NCI-H2171 treated with DMSO at 0.1 percent for 48 hours (cell line): ENCODE measurements at regions not wholly inside any gene's neighbourhood (a gene's known extent, or its start where the extent isn't known, plus 50 kb on each side); places are given as distances from the start of the nearest gene placed in this dataset.

Experiments
- DNase-seq: peaks from one replicate; lab custom pipeline; 2025; lab: John Stamatoyannopoulos, UW

DNA sequence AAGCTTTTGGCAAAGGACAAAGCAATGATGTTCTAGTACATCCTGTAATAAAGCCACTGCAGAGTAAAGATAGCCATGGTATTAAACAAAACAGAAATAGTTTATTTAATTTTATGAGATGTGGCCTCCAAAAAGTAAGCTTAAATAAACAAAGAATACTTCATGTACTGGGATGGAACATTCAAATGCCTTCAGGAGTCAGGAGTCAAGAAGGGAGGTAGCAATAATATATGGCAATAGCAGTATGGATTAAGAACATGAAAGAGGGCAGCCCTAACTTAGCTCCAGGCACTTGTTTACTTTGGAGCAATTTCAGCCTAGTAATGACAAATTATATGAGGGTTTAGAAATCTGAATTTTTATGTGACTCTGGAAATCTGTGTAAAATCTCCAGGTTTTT, 343.9 kb upstream of the THRB start:
- DNase-seq = no peak

DNA sequence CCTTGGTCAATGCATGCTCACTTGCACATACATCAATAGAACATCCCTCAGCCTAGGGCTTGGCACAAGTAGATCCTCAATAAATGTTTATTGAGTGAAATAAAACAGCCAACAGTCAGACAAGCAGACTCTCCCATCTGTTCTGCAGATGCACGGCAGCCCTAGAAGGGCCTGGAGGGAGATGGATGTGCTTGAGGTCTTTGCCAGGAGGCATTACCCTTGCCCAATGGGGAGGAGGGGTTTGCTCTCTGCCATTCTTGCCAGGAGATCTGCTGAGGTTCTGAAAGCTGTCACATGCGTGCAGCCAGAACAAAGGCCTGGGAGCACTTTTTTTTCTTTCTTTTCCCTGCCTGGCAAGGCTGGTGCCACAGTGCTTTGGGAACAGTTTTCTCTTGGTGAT, 349.3 kb upstream of the THRB start:
- DNase-seq = peak; percentile 79

DNA sequence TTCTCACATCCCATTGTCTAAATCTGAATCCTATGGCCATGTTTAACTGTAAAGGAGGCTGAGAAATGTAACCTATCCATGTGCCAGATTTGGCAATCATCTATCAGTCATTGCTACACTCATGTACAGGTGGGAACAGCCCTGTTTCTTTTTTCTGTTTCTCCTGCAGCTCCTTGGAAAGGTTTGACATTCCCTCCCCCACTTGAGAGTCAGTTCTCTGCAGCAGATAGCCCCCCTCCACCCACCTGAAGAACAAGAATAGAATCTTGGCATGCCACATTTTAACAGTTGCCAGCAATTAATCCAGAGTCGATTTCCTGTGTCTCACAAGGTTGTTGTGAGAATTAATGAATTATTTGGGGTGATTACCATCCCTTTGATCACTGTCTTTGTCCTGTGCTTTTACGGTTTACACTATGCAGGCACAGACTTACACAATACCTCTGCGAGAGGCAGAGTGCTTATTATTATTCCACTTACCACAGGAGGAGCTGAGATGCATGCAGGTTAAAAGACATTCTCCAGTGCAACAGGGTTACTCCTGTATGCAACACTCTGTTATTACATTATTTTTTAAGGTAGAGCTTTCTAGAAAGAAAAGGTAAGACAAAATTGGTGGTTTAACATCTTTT, 351.0 kb upstream of the THRB start:
- DNase-seq = no peak

DNA sequence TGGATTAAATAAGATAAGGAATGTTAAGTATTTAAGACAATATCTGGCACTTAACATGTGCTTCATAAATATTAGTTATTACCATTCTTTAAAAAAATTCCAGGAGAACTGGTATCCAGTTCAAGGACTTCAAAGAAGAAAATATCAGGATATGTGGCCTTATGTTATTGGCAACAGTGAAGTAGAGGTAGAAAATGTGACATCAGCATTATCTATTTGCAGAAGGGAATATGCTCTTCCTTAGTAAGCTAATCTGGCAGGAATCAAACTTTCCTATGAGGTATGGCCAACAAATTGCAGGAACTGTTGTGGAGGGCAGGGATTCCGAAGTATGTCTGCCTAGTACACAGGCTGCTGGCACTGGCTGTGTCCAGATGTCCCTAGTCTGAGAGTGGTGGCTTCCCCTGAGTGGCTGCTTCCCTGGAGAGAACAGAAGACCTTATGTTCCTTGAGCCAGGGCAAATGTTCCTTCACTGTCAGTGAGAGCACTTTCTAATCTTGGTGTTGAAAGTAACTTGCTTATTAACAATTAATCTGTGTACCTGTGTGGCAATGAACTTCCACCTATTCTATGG, 351.7 kb upstream of the THRB start:
- peak; percentile 41 for DNase-seq

DNA sequence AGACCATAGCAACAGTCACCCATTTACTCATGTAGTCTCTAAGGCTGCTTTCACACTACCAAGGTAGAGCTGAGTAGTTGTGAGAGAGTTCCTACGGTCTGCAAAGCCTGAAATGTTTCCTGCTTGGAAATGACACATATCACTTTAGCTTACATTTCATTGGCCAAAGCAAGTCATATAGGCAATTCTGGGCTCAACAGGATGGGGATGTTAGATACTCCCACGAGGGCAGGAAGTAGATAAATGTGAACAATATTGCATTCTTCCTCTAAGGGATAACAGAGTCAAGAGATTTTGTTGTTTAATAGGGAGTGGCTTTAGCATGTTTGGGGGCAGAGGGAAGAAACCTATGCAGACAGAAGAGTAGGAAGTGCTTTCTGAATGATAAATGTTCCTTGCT, 355.6 kb upstream of the THRB start:
- DNase-seq = no peak

DNA sequence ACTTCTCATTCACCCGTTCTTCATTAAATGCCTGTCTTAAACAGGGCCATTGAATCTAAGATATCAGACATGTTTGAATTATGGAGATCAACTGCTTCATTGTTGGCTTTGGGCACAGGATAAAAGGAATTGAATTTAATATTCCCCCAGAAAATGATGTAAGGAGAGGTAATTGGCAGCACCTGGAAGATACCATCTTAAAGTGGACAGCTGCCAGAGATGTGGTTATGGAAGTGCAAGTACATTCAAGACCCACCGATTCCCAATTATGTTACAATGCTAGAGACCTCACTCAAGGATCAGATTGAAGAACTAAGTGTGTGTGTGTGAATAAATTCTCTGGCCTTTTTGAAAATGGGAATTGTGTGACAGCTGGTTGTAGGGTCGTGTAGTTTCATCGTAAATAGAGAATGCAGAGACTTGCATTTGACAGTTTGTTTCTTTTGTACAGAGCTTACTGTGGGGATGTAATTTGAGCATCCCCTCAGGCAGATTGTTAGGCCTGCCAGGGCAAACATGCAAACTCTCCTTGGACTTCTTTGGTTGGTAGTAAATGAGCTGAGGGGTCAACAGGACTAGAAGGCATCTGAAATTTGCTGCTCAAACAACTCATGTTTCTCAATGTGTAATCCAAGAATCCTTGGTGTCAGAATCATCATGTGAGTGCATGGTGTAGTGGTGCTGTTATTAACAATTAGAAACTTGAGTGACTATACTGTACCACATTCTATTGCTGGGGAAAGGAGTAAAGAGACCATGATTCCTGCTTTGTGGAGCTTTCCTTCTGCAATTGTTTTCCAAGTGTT, 359.2 kb upstream of the THRB start:
- peak; percentile 91 for DNase-seq

DNA sequence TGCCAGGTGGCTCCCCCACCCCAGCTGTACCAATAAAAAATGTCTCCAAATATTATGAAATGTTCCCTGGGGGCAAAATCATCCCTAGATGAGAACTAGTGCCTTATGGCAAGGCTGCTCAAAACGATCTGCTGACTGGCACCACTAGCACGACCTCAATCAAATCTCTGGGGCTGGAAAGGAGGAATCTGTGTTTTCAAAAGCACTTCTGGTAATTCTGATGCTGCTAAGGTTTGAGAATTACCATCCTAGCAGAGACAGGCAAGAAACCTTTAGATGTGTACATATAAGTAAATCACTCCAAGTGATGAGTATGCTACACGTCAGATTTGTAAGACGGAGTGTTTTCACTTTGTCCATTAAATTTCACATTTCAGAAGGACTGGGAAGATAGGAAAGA, 360.1 kb upstream of the THRB start:
- peak; percentile 89 for DNase-seq

DNA sequence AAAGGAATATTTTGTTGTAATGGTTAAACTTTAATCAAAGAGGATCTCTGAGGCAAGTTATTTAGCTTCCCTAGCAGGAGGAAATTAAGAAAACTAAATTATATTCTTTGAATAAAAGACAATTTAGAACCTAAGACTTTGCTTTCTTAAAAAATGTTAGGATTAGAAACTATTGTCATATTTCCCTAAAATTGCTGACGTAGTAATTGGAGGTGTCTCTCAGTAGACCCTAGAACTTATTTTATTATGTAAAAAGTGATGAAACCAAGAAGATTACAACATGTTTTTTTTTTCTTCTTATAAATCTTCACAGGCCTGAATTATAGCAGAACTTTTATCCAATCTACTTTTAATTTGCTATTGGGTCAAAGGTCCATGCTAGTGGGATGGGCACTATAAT, 363.3 kb upstream of the THRB start:
- DNase-seq = no peak

DNA sequence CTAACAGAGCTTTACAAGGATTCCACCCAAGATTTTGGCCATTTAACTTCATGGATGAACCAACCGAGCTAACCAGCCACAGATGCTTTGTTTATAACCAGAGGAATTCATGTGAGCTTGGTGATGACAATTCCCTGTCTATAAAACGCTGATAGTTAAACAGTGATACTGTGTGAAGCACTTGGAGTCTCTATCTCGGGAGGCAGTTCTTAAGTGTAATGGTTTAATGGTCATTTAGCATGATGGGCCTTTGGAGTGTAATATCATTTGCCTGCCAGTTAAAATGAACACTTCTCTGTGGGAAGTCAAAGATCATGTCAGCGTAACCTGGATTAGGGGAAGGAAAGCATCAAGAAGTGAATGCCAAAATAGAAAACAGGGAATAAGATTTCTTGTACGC, 368.6 kb upstream of the THRB start:
- no peak for DNase-seq

DNA sequence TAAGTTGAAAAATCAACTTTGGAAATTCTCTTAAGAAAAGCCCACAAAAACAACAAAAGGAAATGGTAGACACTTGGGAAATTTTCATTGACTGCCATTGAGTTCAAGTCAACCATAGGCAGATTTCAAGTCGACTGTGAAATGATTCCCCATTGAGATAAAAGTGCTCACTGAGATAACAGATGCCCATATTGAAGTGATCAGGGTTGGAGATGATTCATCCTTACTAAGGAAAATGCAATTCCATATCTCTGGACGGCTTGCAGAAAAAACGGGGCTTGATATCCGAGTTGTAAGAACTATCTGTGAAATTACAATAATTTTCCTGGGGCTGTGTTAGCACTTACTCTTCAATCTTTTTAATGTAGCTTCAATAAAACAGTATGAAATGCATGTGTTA, 373.1 kb upstream of the THRB start:
- DNase-seq = peak; percentile 55

DNA sequence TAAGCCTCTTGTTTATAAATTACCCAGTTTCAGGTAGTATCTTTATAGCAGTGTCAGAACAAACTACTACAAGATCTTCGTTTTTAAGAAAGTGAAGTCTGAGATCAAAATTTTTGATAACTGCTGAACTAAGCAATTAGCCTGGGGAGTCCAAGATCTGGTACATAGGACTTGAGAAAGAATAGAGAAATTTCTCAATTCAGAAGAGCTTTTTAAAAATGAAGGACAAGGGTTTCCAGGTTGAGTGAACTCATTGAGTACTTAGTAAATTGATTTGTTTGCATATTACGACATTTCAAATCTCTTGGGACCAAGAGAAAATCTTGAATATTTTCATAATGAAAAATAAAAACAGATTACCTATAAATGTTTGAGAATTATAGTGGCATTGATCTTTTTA, 386.6 kb upstream of the THRB start:
- DNase-seq = no peak

DNA sequence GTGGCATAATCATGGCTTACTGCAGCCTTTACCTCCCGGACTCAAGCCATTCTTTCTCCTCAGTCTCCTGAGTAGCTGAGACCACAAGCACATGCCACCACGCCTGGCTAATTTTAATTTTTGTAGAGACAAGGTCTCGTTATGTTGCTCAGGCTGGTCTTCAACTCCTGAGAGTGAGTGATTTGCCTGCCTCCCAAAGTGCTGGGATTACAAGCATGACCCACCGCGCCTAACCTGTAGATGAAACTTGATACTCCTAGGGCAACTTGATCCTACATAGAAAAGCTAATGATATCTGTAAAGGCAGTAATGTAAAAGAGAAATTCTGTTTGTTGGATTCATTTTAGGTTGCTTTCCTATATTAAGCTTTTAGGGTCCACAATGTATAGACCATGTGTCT, 391.9 kb upstream of the THRB start:
- DNase-seq = peak; percentile 42

DNA sequence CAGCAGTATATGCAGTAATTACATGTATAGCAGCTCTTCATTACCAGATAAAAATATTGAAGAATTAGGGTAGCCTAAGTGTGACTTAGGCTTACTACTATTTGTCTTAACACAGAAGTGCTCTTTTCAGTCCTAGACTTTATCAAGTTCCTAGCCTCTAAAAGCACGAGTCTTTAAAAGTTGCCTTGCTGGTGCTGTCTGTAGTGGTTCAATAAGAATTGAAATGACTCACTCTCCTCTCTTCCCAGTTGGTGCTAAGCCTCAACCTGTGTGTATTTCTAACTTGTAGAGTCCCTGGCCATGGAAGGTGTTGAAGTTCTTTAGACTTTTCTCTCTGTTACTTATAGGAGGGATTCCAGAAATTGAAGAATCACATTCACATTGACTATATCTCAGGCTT, 395.4 kb upstream of the THRB start:
- no peak for DNase-seq

DNA sequence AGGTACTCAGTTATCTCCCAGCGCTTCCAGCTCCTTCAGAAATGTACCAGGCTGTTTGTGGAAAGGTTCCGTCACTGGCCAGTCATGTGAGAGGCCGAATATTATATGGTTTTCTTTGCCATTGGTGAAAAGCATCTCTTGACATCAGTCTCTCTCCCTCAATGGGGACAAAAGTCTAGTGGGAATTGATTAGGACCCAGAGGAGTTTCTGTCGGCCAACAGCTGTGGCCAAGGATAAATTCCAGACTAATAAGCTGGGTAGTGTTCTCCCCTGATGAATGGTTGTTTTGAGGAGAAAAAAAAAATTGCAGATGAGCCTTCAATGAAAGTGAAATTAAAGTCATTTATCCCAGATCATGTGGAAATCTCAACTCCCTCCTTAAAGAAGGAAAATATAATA, 404.7 kb upstream of the THRB start:
- no peak for DNase-seq

DNA sequence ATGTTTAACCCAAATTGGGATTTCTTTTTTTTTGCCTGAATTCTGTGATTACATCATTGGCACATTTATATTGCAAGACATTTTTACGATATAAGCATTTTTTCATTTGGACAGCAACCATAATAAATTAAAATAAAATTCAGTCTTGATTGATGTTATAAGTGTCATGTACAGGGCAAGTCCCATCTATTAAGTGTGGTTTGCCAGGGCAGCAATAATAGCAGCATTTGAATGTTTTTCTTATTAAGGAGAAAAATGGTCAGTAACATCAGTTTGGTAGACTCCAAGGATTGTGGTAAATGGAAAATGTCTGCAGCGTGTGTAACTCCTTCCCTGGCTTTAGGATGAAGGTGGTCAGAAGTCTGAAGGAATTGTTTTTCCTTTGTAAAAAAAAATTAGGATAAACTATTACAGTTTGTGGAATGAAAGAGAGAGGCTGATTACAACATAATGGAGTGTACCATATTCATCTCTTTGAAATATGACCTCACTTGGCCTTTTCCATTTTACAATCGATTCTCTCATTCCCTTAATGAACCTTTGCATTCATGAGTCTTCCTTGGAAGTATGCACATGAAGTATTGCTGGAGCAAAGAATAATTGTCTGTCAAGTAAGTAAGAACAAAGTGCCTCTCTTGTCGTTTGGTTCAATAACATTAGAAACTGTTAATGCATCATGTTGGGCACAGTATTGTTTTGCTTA, 405.4 kb upstream of the THRB start:
- no peak for DNase-seq

DNA sequence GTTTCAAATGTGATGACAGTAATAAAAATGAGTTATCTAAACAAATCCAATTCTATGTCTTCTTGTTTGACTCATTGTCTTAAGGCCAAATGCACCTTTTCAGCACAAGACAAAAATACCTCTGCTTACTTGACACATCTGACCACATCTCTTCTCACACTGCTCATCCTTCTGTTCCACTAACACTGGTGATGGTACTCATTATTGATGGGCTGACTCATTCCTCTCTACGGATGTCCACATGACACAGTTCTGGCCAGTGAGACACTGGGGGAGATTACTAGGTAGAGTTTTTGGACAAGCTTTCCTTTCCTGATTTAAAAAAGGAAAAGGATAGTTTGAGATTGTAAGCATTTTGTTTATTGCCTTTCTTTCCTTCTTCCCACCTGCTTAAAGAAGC, 410.6 kb upstream of the THRB start:
- no peak for DNase-seq

DNA sequence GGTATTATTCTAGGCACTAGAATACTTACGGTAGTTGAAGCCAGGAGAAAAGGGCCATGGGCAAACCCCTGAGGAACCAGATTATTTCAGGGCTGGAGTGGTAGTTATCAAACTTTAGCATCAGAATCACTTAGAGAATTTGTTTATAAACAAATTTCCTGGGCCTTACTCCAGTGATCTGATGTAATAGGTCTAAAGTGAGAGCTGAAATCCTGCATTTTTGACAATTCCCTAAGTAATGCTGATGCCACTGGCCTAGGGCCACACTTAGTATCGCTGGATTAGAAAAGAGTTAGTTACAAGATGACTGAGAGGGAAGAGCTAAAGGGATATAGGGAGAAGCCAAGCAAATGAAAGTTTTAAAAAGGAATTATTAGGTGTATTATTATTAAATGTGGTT, 412.5 kb upstream of the THRB start:
- DNase-seq = no peak

DNA sequence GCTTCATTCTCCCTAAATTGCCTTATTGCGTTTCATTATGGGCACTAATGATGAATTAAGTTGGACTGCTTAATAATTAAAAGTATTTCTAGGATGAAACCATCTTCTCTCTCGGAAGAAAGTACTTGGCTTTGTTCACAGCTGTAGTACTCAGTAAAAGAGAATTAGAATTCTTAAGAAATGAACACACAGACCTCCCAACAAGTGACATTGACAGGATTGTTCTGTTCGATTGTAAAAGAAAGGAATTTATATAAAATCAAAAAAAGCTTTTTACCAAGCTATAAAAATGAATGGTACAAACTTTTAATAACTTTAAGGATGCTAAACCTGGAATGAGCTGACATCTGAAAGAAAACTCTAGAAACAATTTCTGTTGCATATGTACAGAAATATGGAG, 416.4 kb upstream of the THRB start:
- DNase-seq = no peak

DNA sequence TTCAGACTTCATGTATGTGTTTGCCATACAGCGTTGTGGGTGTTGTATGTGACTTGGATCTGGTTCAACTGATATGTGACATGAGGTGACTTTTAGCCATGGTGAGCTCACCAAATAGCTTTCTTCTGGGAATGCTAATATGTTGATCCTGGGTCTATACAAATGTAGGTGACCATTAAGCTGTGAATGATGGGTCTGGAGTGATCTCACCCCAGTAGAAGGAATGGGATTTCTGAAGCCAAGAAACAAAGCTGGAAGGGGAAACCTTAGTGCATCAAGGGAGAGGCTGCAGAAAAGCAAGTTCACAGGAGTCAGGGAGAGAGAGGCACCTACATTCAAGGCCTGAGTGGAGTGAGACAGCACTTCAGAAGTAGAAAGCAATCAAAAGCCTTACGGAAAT, 421.0 kb upstream of the THRB start:
- no peak for DNase-seq

DNA sequence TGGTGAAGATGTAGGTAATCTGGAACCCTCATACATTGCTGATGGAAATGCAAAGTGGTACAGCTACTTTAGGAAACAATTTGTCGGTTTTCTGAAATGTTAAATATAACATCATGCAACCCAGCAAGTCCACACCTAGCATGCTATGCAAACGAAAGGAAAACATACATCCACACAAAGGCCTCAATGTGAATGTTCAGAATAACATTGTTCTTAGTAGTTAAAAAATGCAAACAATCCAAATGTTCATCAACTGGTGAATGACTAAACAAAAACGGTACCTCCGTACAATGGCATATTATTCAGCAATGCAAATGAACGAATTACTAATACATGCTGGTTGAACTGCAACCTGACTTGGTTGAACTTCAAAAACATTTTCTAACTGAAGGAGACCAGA, 423.3 kb upstream of the THRB start:
- DNase-seq = no peak

DNA sequence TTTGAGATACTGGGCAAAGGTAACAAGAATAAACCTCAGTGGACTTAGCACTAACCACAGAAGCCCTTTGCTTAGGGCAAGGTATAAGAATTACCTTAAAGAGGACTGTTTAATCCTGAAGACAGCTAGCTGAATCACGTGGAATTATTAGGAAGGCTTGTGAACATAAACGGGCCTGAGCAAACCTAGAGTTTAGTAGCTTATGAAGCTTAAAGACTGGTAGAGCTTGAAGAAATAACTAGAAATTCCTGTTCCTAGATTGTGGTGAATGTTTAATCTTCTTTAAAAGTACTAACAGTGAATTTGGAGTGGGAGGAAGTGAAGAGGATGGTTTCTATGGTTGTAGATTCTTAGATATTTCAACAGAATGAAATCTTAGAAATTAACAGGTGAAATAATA, 428.9 kb upstream of the THRB start:
- no peak for DNase-seq

DNA sequence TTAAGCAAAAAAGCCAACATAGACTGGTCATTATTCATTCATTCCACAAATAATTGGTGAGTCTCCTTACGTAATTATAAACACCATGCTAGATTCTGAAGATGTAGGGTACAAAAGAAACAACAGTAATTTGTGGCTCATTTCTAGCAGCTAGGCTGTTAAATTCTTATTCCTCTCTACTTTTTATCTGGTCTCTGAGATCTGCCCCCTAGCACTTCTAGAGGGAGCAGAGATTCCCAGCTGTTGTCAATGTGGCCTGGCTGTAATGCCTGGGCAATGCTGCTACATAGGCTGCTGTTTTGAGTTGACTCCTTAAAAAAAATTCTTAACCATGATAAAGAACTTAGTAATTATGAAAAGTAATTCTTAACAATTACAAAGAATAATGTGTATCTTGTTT, 434.9 kb upstream of the THRB start:
- no peak for DNase-seq

DNA sequence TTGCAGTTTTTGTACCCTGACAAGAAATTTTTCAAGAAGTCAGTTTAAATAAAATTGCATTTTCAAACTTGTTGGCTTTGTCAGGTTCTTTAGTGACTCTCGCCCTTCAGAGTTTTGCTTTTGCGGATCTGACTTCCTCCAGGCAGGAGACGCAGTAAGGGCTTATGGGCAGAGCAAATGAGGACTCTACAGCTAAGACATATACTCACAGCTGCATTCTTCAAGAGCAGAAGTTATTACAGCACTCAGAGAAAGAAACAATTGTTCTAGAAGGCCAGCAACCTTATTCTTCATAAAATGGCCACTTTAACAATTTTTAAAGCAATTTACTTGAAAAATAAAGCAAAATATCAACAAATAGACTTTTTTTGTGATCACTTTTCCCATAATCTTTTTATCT, 438.8 kb upstream of the THRB start:
- DNase-seq = no peak
